Activated T-cell treated with anti-CD3 and anti-CD28 coated beads for 24 hours (primary cell): ENCODE measurements at regions not wholly inside any gene's neighbourhood (a gene's known extent, or its start where the extent isn't known, plus 50 kb on each side); places are given as distances from the start of the nearest gene placed in this dataset.
"Not testable (repeated sequence)": the region's sequence is repeated elsewhere in the genome, so short reads cannot be mapped to it uniquely, and the experiment has no call there.

Experiments used
- DNase-seq: peaks from one replicate; pipeline ENCODE4 v3.0.0-alpha.2; 2020; ENCODE audit warnings: low read depth

DNA sequence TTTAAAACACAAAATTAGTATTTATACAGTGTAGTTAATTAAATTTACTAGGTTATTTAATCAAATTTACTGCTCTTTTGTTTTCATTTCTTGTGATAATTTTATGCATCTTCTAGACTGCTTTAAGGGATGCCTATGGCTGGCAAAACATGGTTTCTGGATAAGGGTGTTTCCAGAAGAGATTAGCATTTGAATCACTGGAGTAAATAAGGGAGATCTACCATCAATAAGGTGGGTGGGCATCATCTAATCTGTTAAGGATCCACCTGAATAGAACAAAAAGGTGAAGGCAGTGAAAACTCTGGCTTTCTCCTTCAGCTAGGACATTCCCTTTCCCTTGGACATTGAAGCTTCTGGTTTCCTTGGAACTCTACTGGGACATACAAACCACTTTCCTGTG is 146.2 kb upstream of the LAMA2 start:
- no peak for DNase-seq

DNA sequence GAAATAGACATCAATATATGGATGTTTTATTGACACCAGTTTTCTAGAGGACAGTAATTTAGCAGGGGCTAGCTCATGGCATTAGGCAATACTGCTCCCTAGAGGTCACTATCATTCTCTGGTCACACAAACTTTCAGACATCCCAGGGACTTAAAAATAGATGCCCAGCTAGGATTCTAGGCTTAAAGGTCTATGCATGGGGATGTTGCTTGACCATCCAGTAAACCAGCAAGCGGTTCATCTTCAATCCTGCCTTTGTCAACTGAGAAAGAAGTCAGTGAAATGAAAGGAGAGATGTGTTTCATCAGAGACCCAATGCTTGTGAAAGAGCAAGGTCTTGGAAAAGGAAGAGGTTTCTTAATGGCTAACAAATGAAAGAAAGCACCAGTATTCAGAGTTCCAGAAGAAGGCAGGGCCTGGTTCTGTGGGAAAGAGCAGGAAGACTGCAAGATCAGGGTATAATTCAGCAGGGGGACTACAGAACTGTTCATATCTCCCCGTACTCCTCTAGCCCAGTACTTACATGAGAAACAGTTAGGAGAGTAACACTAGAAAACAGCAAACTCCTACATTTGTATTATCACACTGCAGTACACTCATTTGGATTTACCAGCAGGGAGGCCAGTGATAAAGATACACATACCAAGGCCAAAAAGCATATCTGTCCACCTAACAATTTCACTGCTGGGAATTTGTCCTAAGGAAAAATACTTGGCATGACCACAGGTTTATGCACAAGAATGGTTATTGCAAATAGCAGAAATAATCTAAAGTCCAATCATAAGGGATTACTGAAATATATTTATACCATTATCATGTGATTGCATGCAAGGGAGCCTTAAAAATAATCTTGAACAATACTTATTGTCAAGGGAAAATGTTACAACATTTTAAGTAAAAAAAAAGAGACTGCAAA is 151.4 kb upstream of the LAMA2 start:
- DNase-seq, result no peak

DNA sequence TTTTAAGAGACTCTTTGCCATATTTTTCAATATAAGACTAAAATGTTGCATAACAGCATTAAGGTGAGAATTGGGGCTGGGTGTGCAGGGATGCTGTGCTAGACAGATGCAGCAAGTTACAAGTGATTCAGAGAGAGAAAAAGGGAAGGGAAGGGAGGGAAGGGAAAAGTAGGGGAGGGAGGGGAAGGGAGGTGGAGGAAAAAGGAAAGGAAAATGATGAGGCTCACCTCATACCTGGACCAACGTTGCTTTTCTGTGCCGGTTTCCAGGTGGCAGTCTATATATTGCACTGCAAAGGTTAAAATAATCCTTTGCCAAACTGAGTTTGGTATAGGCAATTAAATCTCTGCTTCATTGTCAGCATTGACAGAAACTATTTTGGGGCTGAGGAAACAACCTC is 155.4 kb upstream of the LAMA2 start:
- DNase-seq, result no peak

- no peak for DNase-seq
These were observed 157.4 kb upstream of the LAMA2 start for GRCh38 chr6:128725271-128726233.

DNA sequence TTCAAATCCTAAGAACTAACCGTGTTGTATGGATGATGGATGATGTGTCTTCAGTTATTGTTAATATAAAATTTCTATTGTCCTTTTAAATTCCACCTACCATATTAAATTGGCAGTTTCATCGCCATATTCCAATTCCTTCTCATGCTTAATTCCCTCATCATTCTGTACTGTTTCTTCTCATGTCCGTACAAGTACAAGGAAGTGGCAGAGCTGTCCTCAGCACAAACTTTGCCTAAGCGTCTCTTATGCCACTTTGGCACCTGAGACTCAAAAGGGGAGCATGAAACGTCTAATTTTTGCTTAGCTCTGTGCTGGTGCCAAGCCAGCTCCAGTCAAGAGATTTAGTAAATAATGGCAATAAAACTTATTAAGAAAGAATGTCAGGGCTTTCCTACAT is 158.2 kb upstream of the LAMA2 start:
- DNase-seq, result no peak

DNA sequence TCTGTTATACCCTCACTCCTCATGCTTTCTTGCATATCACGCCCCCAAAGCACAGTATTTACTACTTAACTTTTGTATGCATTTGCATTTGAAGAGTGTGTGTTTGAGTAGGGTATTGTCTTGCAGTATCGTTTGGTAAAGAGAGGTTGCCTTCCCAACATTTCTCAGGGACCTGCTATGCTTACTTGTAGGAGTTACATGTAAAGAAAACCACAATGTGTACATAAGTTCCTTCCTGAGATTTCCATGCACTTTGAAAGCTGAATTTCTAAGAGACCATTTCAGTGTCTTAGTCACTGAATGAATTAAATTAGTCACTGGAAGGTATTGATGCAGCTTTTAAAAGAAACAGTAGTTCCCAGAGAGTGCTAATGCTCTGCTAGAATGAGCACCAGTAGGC is 159.3 kb upstream of the LAMA2 start:
- DNase-seq, result no peak

- DNase-seq, result no peak
These were observed 162.0 kb upstream of the LAMA2 start for GRCh38 chr6:128720891-128721290.

GRCh38 chr6:128719786-128720185 is 163.2 kb upstream of the LAMA2 start:
- DNase-seq, result no peak

GRCh38 chr6:128713461-128713860 is 169.5 kb upstream of the LAMA2 start:
- DNase-seq, result no peak

- DNase-seq, result no peak
These were observed 170.0 kb upstream of the LAMA2 start for GRCh38 chr6:128712898-128713297.

DNA sequence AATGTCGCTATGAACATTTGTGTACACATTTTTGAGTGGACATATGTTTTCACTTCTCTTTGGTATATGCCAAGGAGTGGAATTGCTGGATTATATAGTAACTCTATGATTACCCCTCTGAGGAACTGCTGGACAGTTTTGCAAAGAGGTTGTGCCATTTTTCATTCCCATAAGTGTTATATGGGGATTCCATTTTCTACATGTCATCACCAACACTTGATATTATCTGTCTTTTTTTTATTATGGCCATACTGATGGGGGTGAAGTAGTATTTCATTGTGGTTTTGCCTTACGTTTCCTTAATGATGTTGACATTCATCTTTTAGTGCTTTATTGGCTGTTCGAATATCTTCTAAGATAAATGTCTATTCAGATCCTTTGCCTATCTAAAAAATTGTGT is 171.8 kb upstream of the LAMA2 start:
- DNase-seq, result no peak

GRCh38 chr6:128710315-128710714 is 172.6 kb upstream of the LAMA2 start:
- DNase-seq, result no peak

DNA sequence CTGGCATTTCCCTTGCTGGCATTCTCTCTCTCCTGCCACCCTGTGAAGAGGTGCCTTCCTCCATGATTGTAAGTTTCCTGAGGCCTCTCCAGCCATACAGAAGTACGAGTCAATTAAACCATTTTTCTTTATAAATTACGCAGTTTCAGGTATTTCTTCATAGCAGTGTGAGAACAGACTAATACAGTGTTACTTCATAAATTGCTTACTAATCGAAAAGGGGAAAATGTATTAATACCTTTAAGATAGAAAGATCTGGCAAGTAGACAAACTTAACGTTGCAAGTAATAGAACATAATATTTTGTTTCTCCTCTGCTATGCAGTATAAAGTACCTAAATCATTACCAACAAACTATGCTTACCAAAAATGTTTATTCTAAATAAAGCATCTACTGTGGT is 178.3 kb upstream of the LAMA2 start:
- no peak for DNase-seq

DNA sequence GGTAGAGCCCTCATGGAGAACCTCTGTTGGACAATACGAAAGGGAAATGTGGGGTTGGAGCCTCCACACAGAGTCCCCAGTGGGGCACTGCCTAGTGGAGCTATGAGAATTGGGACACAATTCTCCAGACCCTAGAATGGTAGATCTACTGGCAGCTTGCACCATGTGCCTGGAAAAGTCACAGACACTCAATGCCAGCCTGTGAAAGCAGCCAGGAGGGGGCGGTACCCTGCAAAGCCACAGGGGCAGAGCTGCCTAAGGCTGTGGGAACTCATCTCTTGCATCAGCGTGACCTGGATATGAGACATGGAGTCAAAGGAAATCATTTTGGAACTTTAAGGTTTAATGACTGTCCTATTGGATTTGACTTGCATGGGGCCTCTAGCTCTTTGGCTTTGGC is 179.1 kb upstream of the LAMA2 start:
- DNase-seq, result not testable (repeated sequence)

DNA sequence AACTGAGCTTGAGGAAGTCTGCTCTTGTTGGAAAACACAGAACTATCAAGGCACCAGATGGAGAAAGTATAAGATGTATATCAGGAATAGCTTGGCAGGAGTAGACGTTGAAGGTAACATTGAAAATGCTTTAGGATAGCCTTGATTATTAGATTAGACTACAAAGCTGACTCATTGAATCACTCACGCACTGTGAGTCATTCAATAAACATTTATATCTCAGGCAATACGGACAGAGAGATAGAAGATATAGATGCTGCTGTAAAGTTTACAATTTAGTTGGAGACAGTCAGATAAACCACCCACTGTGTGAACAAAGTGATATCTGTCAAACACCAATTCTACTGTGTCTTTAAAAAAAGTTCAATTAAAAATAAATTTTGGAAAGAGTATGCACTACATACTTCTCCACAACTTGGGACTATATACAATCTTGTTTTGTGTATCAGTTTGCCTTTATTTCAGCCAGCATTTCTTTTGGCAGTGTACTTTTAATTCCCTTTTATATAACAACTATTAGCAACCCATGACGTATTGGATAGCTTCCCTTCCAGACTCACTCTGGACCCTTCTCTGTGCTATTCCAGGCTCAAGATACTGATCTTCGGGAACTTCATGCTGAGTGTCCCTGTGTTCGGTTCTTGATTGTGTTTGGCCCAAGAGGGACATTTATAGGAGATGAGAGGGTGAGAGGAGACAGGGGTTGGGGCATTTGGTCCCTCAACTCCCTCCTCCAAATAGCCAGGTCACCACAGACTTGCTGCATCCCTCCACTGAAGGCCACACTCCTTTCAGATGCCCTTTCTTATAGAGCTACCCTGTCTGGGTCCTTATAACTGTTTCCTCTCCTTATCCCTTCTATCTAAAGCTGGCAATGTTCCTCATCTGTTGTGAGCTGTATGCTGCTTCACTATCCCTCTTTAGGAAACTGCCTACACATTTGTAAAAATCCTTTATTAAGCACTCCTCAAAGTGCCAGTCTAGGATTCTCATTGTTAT is 176.6 kb upstream of the PTPRK start:
- DNase-seq, result no peak

DNA sequence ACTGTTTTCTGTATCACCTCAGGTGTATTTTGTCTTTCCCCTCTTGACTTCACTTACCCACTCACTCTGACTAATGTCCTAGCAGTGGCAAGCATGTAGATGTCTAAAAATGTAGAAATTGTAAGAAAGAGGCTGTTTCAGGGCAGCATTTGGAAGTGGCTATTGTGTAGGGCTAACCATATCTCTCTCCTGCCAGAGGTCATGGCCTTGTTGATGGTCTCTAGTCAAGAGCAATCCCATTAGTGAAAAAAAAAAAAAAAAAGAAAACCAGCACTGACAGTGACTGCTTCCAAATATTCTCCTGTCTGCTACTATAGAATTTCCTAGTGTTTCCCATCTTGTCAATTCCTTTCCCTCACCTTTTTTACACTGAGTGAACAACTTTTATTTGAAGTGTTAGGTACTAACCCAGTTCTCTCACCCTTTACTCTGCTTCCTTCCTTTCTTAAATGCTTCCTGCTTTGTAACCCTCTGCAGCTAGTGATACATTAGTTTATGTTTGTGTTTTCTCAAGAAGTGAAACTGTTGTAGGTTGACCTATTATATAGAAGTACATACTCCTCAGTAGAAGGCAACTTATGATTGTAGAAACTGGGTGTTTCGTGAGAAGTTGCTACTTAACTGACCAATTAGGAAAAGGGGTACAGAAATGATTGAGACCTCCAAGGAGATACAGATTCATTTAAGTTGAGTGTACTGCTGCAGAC is 174.1 kb upstream of the PTPRK start:
- no peak for DNase-seq

GRCh38 chr6:128690063-128690462 is 169.7 kb upstream of the PTPRK start:
- no peak for DNase-seq

- no peak for DNase-seq
These were observed 165.7 kb upstream of the PTPRK start for GRCh38 chr6:128686084-128686483.

GRCh38 chr6:128676456-128676855 is 156.1 kb upstream of the PTPRK start:
- DNase-seq, result no peak

DNA sequence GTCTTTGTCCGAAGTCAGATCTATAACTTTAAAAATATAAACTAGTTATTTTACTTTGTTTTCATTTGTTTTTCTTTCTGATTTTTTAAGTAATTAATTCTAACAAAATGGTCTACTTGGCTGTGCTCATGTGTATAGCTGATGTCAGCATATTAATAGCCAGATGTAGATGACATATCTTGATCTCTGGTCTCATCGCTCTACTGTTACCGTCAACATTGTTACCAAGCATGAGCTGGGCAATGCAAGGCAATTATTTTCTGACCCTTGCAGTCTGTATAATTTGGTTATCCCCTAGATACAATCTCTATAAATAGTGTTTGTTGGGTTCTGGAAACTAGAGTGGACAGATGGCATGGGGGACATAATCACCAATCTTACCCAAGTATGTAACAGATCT is 151.6 kb upstream of the PTPRK start:
- DNase-seq, result no peak

DNA sequence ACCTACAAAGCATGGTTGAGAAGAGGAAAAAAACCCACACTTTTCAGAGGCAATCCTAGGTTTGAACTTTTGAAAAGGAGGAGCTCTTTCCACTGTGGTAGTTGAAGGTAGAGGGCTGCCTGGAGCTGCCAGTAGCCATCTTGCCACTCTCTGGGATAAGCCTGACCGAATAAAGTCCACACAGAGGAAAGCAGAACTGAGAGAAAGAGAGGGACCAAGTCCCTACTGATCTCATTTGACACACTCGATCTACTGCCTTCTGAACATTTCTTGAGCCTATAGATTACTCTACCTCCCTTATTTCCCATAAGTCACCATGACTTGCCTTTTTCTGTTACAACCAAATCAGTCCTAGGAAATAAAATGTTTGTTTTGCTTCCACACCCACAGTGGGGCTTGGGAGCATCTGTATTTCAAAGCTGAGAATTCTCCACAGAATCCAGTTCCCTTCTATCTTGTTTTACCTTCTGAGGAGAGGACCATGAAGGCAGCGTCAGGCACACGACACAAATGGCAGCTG is 147.0 kb upstream of the PTPRK start:
- DNase-seq, result no peak
